ENCODE measurements at regions not wholly inside any gene's neighbourhood (a gene's known extent, or its start where the extent isn't known, plus 50 kb on each side); places are given as distances from the start of the nearest gene placed in this dataset.

- Histone ChIP-seq H3K36me3 (ENCODE audit: insufficient read depth, insufficient read length, low read length) (no peaks in the 10 kb centered on the region), H3K4me1 (ENCODE audit: insufficient read depth, insufficient read length) (no peaks in the 10 kb centered on the region), H3K4me3 (ENCODE audit: insufficient read length, low read depth) (no peak overlapping the region), H3K9ac (ENCODE audit: insufficient read length, low read depth) (no peak overlapping the region), H3K27me3 (ENCODE audit: insufficient read depth, insufficient read length) (no peaks in the 10 kb centered on the region), H3K9me3 (ENCODE audit: insufficient read depth, low read length) (no peaks in the 10 kb centered on the region)
- no peak for DNase-seq (ENCODE audit: low read depth, low spot score)
- TF ChIP-seq ZNF274 (IDR thresholded peaks at IDR 0.05; ENCODE audit: low read depth, low read length) = no peak
- no peak for TF ChIP-seq YY1 (IDR thresholded peaks at IDR 0.05; ENCODE audit: insufficient read depth, insufficient read length)
- TF ChIP-seq SUZ12 (IDR thresholded peaks at IDR 0.05; ENCODE audit: extremely low read depth, insufficient read depth, insufficient read length) = no peak
These were observed 327.7 kb downstream of the LRIG3 start for GRCh38 chr12:58592475-58593207.

- no peaks in the 10 kb centered on the region for H3K4me1 ChIP-seq (ENCODE audit: insufficient read depth, insufficient read length)
- TF ChIP-seq ZNF274 (IDR thresholded peaks at IDR 0.05; ENCODE audit: low read depth, low read length) (no peak), YY1 (IDR thresholded peaks at IDR 0.05; ENCODE audit: insufficient read depth, insufficient read length) (no peak)
These were observed 326.6 kb downstream of the LRIG3 start for GRCh38 chr12:58593557-58594304.

GRCh38 chr12:58596381-58596780, 323.9 kb downstream of the LRIG3 start:
- H3K4me1 ChIP-seq (ENCODE audit: insufficient read depth, insufficient read length) = no peaks in the 10 kb centered on the region
- no peaks in the 10 kb centered on the region for H3K9me3 ChIP-seq (ENCODE audit: insufficient read depth, low read length)
- TF ChIP-seq SUZ12 (IDR thresholded peaks at IDR 0.05; ENCODE audit: extremely low read depth, insufficient read depth, insufficient read length) = no peak
- no peak for TF ChIP-seq YY1 (IDR thresholded peaks at IDR 0.05; ENCODE audit: insufficient read depth, insufficient read length)
- no peak for TF ChIP-seq ZNF274 (IDR thresholded peaks at IDR 0.05; ENCODE audit: low read depth, low read length)
- H3K36me3 ChIP-seq (ENCODE audit: insufficient read depth, insufficient read length, low read length) = no peaks in the 10 kb centered on the region
- H3K4me3 ChIP-seq (ENCODE audit: insufficient read length, low read depth) = no peak overlapping the region
- no peaks in the 10 kb centered on the region for H3K27me3 ChIP-seq (ENCODE audit: insufficient read depth, insufficient read length)
- H3K9ac ChIP-seq (ENCODE audit: insufficient read length, low read depth) = no peak overlapping the region
- DNase-seq (ENCODE audit: low read depth, low spot score) = no peak

More at GRCh38 chr12:58593557-58594304, 326.6 kb downstream of the LRIG3 start:
- Histone ChIP-seq H3K9ac (ENCODE audit: insufficient read length, low read depth) (no peak overlapping the region), H3K27me3 (ENCODE audit: insufficient read depth, insufficient read length) (no peaks in the 10 kb centered on the region), H3K9me3 (ENCODE audit: insufficient read depth, low read length) (no peaks in the 10 kb centered on the region), H3K36me3 (ENCODE audit: insufficient read depth, insufficient read length, low read length) (no peaks in the 10 kb centered on the region), H3K4me3 (ENCODE audit: insufficient read length, low read depth) (no peak overlapping the region)
- no peak for DNase-seq (ENCODE audit: low read depth, low spot score)

- Histone ChIP-seq H3K36me3 (ENCODE audit: insufficient read depth, insufficient read length, low read length) (no peaks in the 10 kb centered on the region), H3K27me3 (ENCODE audit: insufficient read depth, insufficient read length) (no peaks in the 10 kb centered on the region), H3K9me3 (ENCODE audit: insufficient read depth, low read length) (no peaks in the 10 kb centered on the region), H3K4me1 (ENCODE audit: insufficient read depth, insufficient read length) (no peaks in the 10 kb centered on the region), H3K4me3 (ENCODE audit: insufficient read length, low read depth) (no peak overlapping the region), H3K9ac (ENCODE audit: insufficient read length, low read depth) (no peak overlapping the region)
- DNase-seq (ENCODE audit: low read depth, low spot score) = no peak
- TF ChIP-seq ZNF274 (IDR thresholded peaks at IDR 0.05; ENCODE audit: low read depth, low read length) (no peak), SUZ12 (IDR thresholded peaks at IDR 0.05; ENCODE audit: extremely low read depth, insufficient read depth, insufficient read length) (no peak), YY1 (IDR thresholded peaks at IDR 0.05; ENCODE audit: insufficient read depth, insufficient read length) (no peak)
These were observed 318.8 kb downstream of the LRIG3 start for GRCh38 chr12:58601529-58601928.

GRCh38 chr12:58602179-58602578, 318.1 kb downstream of the LRIG3 start:
- Histone ChIP-seq H3K4me1 (ENCODE audit: insufficient read depth, insufficient read length) (no peaks in the 10 kb centered on the region), H3K9me3 (ENCODE audit: insufficient read depth, low read length) (no peaks in the 10 kb centered on the region), H3K36me3 (ENCODE audit: insufficient read depth, insufficient read length, low read length) (no peaks in the 10 kb centered on the region), H3K4me3 (ENCODE audit: insufficient read length, low read depth) (no peak overlapping the region), H3K27me3 (ENCODE audit: insufficient read depth, insufficient read length) (no peaks in the 10 kb centered on the region), H3K9ac (ENCODE audit: insufficient read length, low read depth) (no peak overlapping the region)
- TF ChIP-seq YY1 (IDR thresholded peaks at IDR 0.05; ENCODE audit: insufficient read depth, insufficient read length) (no peak), ZNF274 (IDR thresholded peaks at IDR 0.05; ENCODE audit: low read depth, low read length) (no peak), SUZ12 (IDR thresholded peaks at IDR 0.05; ENCODE audit: extremely low read depth, insufficient read depth, insufficient read length) (no peak)
- no peak for DNase-seq (ENCODE audit: low read depth, low spot score)

- H3K36me3 ChIP-seq (ENCODE audit: insufficient read depth, insufficient read length, low read length) = no peaks in the 10 kb centered on the region
- no peaks in the 10 kb centered on the region for H3K27me3 ChIP-seq (ENCODE audit: insufficient read depth, insufficient read length)
- no peak overlapping the region for H3K4me3 ChIP-seq (ENCODE audit: insufficient read length, low read depth)
- H3K9ac ChIP-seq (ENCODE audit: insufficient read length, low read depth) = no peak overlapping the region
- DNase-seq (ENCODE audit: low read depth, low spot score) = no peak
- no peaks in the 10 kb centered on the region for H3K4me1 ChIP-seq (ENCODE audit: insufficient read depth, insufficient read length)
- no peaks in the 10 kb centered on the region for H3K9me3 ChIP-seq (ENCODE audit: insufficient read depth, low read length)
- TF ChIP-seq YY1 (IDR thresholded peaks at IDR 0.05; ENCODE audit: insufficient read depth, insufficient read length) = no peak
- TF ChIP-seq ZNF274 (IDR thresholded peaks at IDR 0.05; ENCODE audit: low read depth, low read length) = no peak
- no peak for TF ChIP-seq SUZ12 (IDR thresholded peaks at IDR 0.05; ENCODE audit: extremely low read depth, insufficient read depth, insufficient read length)
These were observed 317.6 kb downstream of the LRIG3 start for GRCh38 chr12:58602736-58603135.

- Histone ChIP-seq H3K9ac (ENCODE audit: insufficient read length, low read depth) (no peak overlapping the region), H3K4me1 (ENCODE audit: insufficient read depth, insufficient read length) (no peaks in the 10 kb centered on the region), H3K9me3 (ENCODE audit: insufficient read depth, low read length) (no peaks in the 10 kb centered on the region), H3K36me3 (ENCODE audit: insufficient read depth, insufficient read length, low read length) (no peaks in the 10 kb centered on the region), H3K4me3 (ENCODE audit: insufficient read length, low read depth) (no peak overlapping the region), H3K27me3 (ENCODE audit: insufficient read depth, insufficient read length) (no peaks in the 10 kb centered on the region)
- DNase-seq (ENCODE audit: low read depth, low spot score) = no peak
- no peak for TF ChIP-seq SUZ12 (IDR thresholded peaks at IDR 0.05; ENCODE audit: extremely low read depth, insufficient read depth, insufficient read length)
- no peak for TF ChIP-seq ZNF274 (IDR thresholded peaks at IDR 0.05; ENCODE audit: low read depth, low read length)
These were observed 312.5 kb downstream of the LRIG3 start for GRCh38 chr12:58607805-58608204.
